Adrenal gland (tissue), 5 donors: ENCODE measurements at regions not wholly inside any gene's neighbourhood (a gene's known extent, or its start where the extent isn't known, plus 50 kb on each side); places are given as distances from the start of the nearest gene placed in this dataset.

Experiments
- CTCF ChIP-seq, 6 experiments: fragments of 450-650 bp in 4 of 6; fragments of 200-600 bp in 2 of 6; sonication (generic) in 1 of 6; IDR thresholded peaks; 1 replicate in 5 of 6; 2 replicates in 1 of 6; pipeline versions ENCODE4 v1.5.1 to v1.8.0; 2016 to 2021; ENCODE audit warnings: antibody characterized with exemption in 6 of 6, mild to moderate bottlenecking in 2 of 6, moderate library complexity in 1 of 6
- POLR2A ChIP-seq, 2 donors: fragments of 450-650 bp; IDR thresholded peaks; one replicate each; pipeline ENCODE4 v1.6.1; 2017; ENCODE audit warnings: antibody characterized with exemption in 2 of 2, mild to moderate bottlenecking in 2 of 2, moderate library complexity in 1 of 2
- donor health status: DM: no; HTN: no; CAD: no.

- no peak for TF ChIP-seq CTCF (IDR thresholded peaks at IDR 0.05)
- no peak for TF ChIP-seq POLR2A (IDR thresholded peaks at IDR 0.05)
Observed at GRCh38 chr2:154580767-154581166, 117.7 kb upstream of the KCNJ3 start.
